Activated CD4-positive, alpha-beta T cell treated with anti-CD3 and anti-CD28 coated beads for 36 hours (primary cell): ENCODE measurements at regions not wholly inside any gene's neighbourhood (a gene's known extent, or its start where the extent isn't known, plus 50 kb on each side); places are given as distances from the start of the nearest gene placed in this dataset.

Source experiments
- ATAC-seq: fragments of 200-7000 bp; cut with Tn5 transposase; one replicate; pipeline ENCODE4 v1.10.0; 2021; ENCODE audit warnings: mild to moderate bottlenecking, moderate library complexity
- CTCF ChIA-PET: fragments of 350-600 bp; sonication (Branson Sonifier 250); formaldehyde crosslinking; loops from one replicate; lab custom pipeline; 2021; ENCODE audit warnings: antibody characterized with exemption; lab: Charles Lee
- POLR2A ChIA-PET: fragments of 350-600 bp; sonication (Branson Sonifier 250); formaldehyde crosslinking; loops from one replicate; lab custom pipeline; 2021; ENCODE audit warnings: antibody characterized with exemption, inconsistent platforms; lab: Charles Lee
- DNase-seq: peaks from one replicate; pipeline ENCODE4 v3.0.0-alpha.2; 2020
- H3K27ac Mint-ChIP-seq: one replicate; pipeline ENCODE4 v1.8.0; 2021; ENCODE audit warnings: mixed read lengths
- H3K27me3 Mint-ChIP-seq: one replicate; pipeline ENCODE4 v1.8.0; 2021; ENCODE audit warnings: mixed read lengths
- H3K36me3 Mint-ChIP-seq: one replicate; pipeline ENCODE4 v1.8.0; 2021; ENCODE audit warnings: low read depth, mixed read lengths
- H3K4me1 Mint-ChIP-seq: one replicate; pipeline ENCODE4 v1.8.0; 2021; ENCODE audit warnings: mixed read lengths
- H3K4me3 Mint-ChIP-seq: one replicate; pipeline ENCODE4 v1.8.0; 2021; ENCODE audit warnings: mild to moderate bottlenecking, moderate library complexity, mixed read lengths
- H3K9me3 Mint-ChIP-seq: one replicate; pipeline ENCODE4 v1.8.0; 2021; ENCODE audit warnings: low read depth, mixed read lengths
- intact Hi-C, 2 experiments: fragments of 100-400 bp; cut with DNase I in 1 of 2; cut with micrococcal nuclease in 1 of 2; formaldehyde crosslinking; loops; one replicate each; pipeline versions ENCODE4 v1.14.2 to v1.15.1; 2022 to 2024; cut with DNase I, micrococcal nuclease

- no peaks in the 10 kb centered on the region for H3K9me3 Mint-ChIP-seq
- ATAC-seq, result no peak
- H3K27me3 Mint-ChIP-seq, result peaks cover 2% of the 10 kb centered on the region
- ChIA-PET CTCF (no interaction called here), POLR2A (no interaction called here)
- no peaks in the 10 kb centered on the region for H3K36me3 Mint-ChIP-seq
- intact Hi-C loops, result no loop called here
- no peak for DNase-seq
- H3K4me1 Mint-ChIP-seq, result no peaks in the 10 kb centered on the region
- H3K27ac Mint-ChIP-seq, result no peak overlapping the region
- no peak overlapping the region for H3K4me3 Mint-ChIP-seq
Observed at GRCh38 chr12:115736360-115736759, 541.1 kb downstream of the MED13L start.

GRCh38 chr12:115730975-115731541 is 546.4 kb downstream of the MED13L start:
- ChIA-PET POLR2A (no interaction called here), CTCF (no interaction called here)
- H3K27ac Mint-ChIP-seq, result no peak overlapping the region
- no peaks in the 10 kb centered on the region for H3K4me1 Mint-ChIP-seq
- peaks cover 2% of the 10 kb centered on the region for H3K9me3 Mint-ChIP-seq
- DNase-seq (no peak), ATAC-seq (no peak)
- intact Hi-C loops, result no loop called here
- peaks cover 6% of the 10 kb centered on the region for H3K27me3 Mint-ChIP-seq
- no peak overlapping the region for H3K4me3 Mint-ChIP-seq
- H3K36me3 Mint-ChIP-seq, result no peaks in the 10 kb centered on the region

- Mint-ChIP-seq H3K27ac (no peak overlapping the region), H3K4me1 (no peaks in the 10 kb centered on the region), H3K27me3 (peaks cover 4% of the 10 kb centered on the region), H3K36me3 (no peaks in the 10 kb centered on the region), H3K4me3 (no peak overlapping the region), H3K9me3 (peaks cover 2% of the 10 kb centered on the region)
- DNase-seq (no peak), ATAC-seq (no peak)
- ChIA-PET CTCF (no interaction called here), POLR2A (no interaction called here)
- intact Hi-C loops, result no loop called here
Observed at GRCh38 chr12:115726691-115727090, 550.8 kb downstream of the MED13L start.

GRCh38 chr12:115722181-115722580 is 555.3 kb downstream of the MED13L start:
- ATAC-seq (no peak), DNase-seq (no peak)
- no peaks in the 10 kb centered on the region for H3K4me1 Mint-ChIP-seq
- intact Hi-C loops, result no loop called here
- ChIA-PET CTCF (interaction anchor here (0.9 kb wide), 1 partner anchor 10 kb away, joined by 3 read pairs; no protein-coding TSS in a partner anchor), POLR2A (no interaction called here)
- H3K36me3 Mint-ChIP-seq, result no peaks in the 10 kb centered on the region
- no peaks in the 10 kb centered on the region for H3K9me3 Mint-ChIP-seq
- H3K27ac Mint-ChIP-seq, result no peak overlapping the region
- H3K4me3 Mint-ChIP-seq, result no peak overlapping the region
- H3K27me3 Mint-ChIP-seq, result no peaks in the 10 kb centered on the region

- ChIA-PET POLR2A (no interaction called here), CTCF (interaction anchor here (0.6 kb wide), 1 partner anchor 1531 kb away, joined by 3 read pairs; no protein-coding TSS in a partner anchor)
- Mint-ChIP-seq H3K9me3 (no peaks in the 10 kb centered on the region), H3K27me3 (peaks cover 3% of the 10 kb centered on the region), H3K36me3 (no peaks in the 10 kb centered on the region), H3K4me1 (no peaks in the 10 kb centered on the region), H3K4me3 (no peak overlapping the region), H3K27ac (no peak overlapping the region)
- DNase-seq (no peak), ATAC-seq (no peak)
- intact Hi-C loops, result no loop called here
Observed at GRCh38 chr12:115716551-115716950, 560.9 kb downstream of the MED13L start.

- Mint-ChIP-seq H3K36me3 (no peaks in the 10 kb centered on the region), H3K27ac (no peak overlapping the region), H3K4me3 (no peak overlapping the region), H3K4me1 (no peaks in the 10 kb centered on the region), H3K27me3 (peaks cover 3% of the 10 kb centered on the region), H3K9me3 (no peaks in the 10 kb centered on the region)
- intact Hi-C loops, result no loop called here
- ChIA-PET CTCF (interaction anchor here (0.6 kb wide), 1 partner anchor 347 kb away, joined by 3 read pairs; no protein-coding TSS in a partner anchor), POLR2A (no interaction called here)
- no peak for DNase-seq
- ATAC-seq, result no peak
Observed at GRCh38 chr12:115712676-115713075, 564.8 kb downstream of the MED13L start.

- no peaks in the 10 kb centered on the region for H3K9me3 Mint-ChIP-seq
- no peak overlapping the region for H3K27ac Mint-ChIP-seq
- peaks cover 3% of the 10 kb centered on the region for H3K27me3 Mint-ChIP-seq
- H3K4me1 Mint-ChIP-seq, result no peaks in the 10 kb centered on the region
- no peaks in the 10 kb centered on the region for H3K36me3 Mint-ChIP-seq
- ATAC-seq, result no peak
- intact Hi-C loops, result no loop called here
- POLR2A ChIA-PET, result interaction anchor here (0.7 kb wide), 1 partner anchor 947 kb away, joined by 5 read pairs; no protein-coding TSS in a partner anchor
- DNase-seq, result no peak
- CTCF ChIA-PET, result no interaction called here
- no peak overlapping the region for H3K4me3 Mint-ChIP-seq
Observed at GRCh38 chr12:115710104-115710564, 567.4 kb downstream of the MED13L start.

- ATAC-seq, result no peak
- Mint-ChIP-seq H3K9me3 (no peaks in the 10 kb centered on the region), H3K4me1 (no peaks in the 10 kb centered on the region), H3K27ac (no peak overlapping the region), H3K36me3 (no peaks in the 10 kb centered on the region), H3K4me3 (no peak overlapping the region), H3K27me3 (peaks cover 3% of the 10 kb centered on the region)
- POLR2A ChIA-PET, result interaction anchor here (0.6 to 0.7 kb wide), 2 partner anchors 263 to 946 kb away, joined by 5 read pairs; no protein-coding TSS in a partner anchor
- CTCF ChIA-PET, result no interaction called here
- no peak for DNase-seq
- intact Hi-C loops, result no loop called here
Observed at GRCh38 chr12:115709540-115710011, 567.9 kb downstream of the MED13L start.

GRCh38 chr12:115708801-115709200 is 568.7 kb downstream of the MED13L start:
- H3K36me3 Mint-ChIP-seq, result no peaks in the 10 kb centered on the region
- DNase-seq (no peak), ATAC-seq (no peak)
- intact Hi-C loops, result no loop called here
- no peak overlapping the region for H3K4me3 Mint-ChIP-seq
- ChIA-PET CTCF (no interaction called here), POLR2A (no interaction called here)
- no peaks in the 10 kb centered on the region for H3K9me3 Mint-ChIP-seq
- H3K27me3 Mint-ChIP-seq, result peaks cover 3% of the 10 kb centered on the region
- H3K27ac Mint-ChIP-seq, result no peak overlapping the region
- no peaks in the 10 kb centered on the region for H3K4me1 Mint-ChIP-seq

- no peak for ATAC-seq
- H3K27ac Mint-ChIP-seq, result no peak overlapping the region
- ChIA-PET CTCF (no interaction called here), POLR2A (no interaction called here)
- H3K36me3 Mint-ChIP-seq, result no peaks in the 10 kb centered on the region
- no peak overlapping the region for H3K4me3 Mint-ChIP-seq
- H3K27me3 Mint-ChIP-seq, result peaks cover 2% of the 10 kb centered on the region
- DNase-seq, result no peak
- intact Hi-C loops, result no loop called here
- H3K9me3 Mint-ChIP-seq, result peaks cover 9% of the 10 kb centered on the region
- no peaks in the 10 kb centered on the region for H3K4me1 Mint-ChIP-seq
Observed at GRCh38 chr12:115700896-115701465, 576.5 kb downstream of the MED13L start.

- peaks cover 9% of the 10 kb centered on the region for H3K9me3 Mint-ChIP-seq
Observed at GRCh38 chr12:115700081-115700480, 577.4 kb downstream of the MED13L start.

GRCh38 chr12:115698257-115698656 is 579.2 kb downstream of the MED13L start:
- Mint-ChIP-seq H3K27ac (no peak overlapping the region), H3K36me3 (no peaks in the 10 kb centered on the region), H3K27me3 (peaks cover 9% of the 10 kb centered on the region), H3K9me3 (peaks cover 9% of the 10 kb centered on the region), H3K4me1 (no peaks in the 10 kb centered on the region), H3K4me3 (no peak overlapping the region)
- DNase-seq (no peak), ATAC-seq (no peak)
- intact Hi-C loops, result no loop called here
- ChIA-PET POLR2A (no interaction called here), CTCF (no interaction called here)

More at GRCh38 chr12:115700081-115700480, 577.4 kb downstream of the MED13L start:
- Mint-ChIP-seq H3K4me1 (no peaks in the 10 kb centered on the region), H3K27me3 (peaks cover 7% of the 10 kb centered on the region), H3K4me3 (no peak overlapping the region), H3K36me3 (no peaks in the 10 kb centered on the region), H3K27ac (no peak overlapping the region)
- DNase-seq (no peak), ATAC-seq (no peak)
- ChIA-PET CTCF (no interaction called here), POLR2A (no interaction called here)
- intact Hi-C loops, result no loop called here
